ELR (cell line): ENCODE measurements at regions not wholly inside any gene's neighbourhood (a gene's known extent, or its start where the extent isn't known, plus 50 kb on each side); places are given as distances from the start of the nearest gene placed in this dataset.
"Not testable (repeated sequence)": the region's sequence is repeated elsewhere in the genome, so short reads cannot be mapped to it uniquely, and the experiment has no call there.

Experiments used
- DNase-seq: peaks from one replicate; pipeline ENCODE4 v3.0.0-alpha.2; 2015; ENCODE audit warnings: low read depth

DNA sequence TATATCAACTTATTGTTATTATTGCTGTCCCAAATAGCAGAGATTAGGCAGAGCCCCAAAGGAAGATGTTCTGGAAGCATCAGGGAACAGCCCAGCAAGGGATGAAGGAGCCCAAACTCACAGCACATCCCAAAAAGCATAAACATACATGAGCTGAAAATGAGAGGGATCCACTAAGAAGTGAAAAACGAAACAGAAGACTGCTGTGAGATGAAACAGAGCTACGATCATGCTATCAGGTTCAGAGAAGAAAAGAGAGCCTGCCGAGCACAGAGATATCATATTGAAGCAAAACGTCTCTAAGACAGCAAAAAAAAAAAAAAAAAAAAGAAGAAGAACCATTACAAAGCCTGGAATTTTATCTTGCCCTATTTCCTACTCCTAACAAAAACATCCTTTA lies 127.3 kb downstream of the ZNF608 start:
- no peak for DNase-seq

DNA sequence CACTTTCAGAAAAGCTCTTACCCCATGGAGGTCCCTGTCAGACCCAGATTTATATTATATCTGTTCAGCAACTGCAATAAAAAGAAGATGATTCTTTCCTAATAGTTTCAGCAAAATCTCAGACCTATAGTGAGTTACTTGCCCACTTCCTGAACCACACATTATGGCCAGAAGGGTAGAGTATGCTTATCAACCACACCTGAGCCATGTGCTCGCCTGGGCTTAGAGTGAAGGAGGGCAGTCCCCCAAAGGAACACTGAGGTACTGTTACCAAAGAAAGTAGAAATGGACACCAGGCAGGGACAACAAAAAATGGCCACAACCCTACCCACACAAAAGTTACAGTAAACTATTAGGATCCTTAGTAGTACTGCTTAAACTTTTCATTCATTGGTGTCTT lies 128.7 kb downstream of the ZNF608 start:
- DNase-seq, result no peak

GRCh38 chr5:124614836-124615385 lies 131.5 kb downstream of the ZNF608 start:
- DNase-seq, result no peak

DNA sequence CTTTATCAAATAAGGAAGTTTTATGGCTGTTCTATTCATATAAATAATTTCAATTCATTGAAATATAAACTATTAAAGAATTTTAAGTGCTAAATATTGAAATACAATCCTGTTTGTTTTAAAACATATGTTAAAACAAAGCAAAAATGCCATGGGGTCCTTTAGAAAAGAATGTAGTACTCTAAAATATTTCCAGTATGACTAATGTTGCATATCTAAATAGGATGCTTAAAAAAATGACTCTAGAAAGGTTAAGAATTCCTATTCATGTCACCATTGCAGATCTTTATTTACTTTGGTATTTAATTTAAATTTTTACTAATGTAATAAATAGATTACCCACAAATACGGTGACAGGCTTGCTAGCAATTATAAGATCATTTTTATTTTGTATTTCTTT lies 132.3 kb downstream of the ZNF608 start:
- peak; percentile 27 for DNase-seq

DNA sequence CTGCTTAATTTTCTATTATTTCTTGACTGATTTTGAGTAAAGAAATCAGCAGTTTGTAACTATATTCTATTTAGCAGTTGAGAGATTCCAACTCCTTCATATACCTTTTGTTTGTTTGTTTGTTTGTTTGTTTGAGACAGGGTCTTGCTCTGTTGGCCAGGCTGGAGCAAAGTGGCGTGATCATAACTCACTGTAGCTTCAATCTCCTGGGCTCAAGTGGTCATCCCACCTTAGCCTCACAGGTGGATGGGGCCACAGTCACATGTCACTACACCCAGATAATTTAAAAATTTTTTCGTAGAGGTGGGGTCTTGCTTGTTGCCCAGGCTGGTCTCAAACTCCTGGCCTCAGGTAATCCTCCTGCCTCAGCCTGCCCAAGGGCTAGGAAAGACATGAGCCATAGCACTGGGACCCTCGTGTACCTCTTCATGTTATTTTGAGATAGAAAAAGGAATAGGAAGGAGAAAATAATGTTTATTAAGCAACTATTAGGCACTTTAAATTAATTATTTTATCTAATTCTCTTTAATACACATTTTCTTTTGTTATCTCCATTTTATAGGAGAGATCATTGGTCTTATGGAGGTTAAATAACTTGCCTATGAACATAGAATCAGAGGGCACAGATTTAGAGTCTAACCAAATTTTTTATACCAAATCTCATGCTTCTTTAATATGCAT lies 133.0 kb downstream of the ZNF608 start:
- DNase-seq, result no peak

DNA sequence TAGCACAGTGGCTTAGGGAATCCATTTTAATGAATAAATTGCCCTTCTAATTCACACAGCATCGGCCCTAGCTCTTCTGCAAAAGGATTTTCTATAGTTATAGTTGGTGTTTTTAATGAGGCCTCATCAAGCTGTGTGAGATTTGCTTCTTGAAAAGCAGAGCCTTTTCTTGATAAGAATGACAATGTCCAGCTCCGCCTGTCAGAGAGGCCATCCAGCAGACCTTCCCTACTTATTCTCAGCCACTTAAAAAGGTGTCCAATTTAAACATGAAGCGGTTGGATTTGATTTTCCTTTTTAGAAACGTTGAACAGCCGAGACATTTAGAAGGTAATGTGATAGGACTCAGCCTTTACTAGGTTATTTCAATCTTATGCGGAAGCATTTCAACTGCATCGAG lies 134.4 kb downstream of the ZNF608 start:
- DNase-seq, result no peak

- not testable (repeated sequence) for DNase-seq
Measured at GRCh38 chr5:124611262-124611661, 135.2 kb downstream of the ZNF608 start.

DNA sequence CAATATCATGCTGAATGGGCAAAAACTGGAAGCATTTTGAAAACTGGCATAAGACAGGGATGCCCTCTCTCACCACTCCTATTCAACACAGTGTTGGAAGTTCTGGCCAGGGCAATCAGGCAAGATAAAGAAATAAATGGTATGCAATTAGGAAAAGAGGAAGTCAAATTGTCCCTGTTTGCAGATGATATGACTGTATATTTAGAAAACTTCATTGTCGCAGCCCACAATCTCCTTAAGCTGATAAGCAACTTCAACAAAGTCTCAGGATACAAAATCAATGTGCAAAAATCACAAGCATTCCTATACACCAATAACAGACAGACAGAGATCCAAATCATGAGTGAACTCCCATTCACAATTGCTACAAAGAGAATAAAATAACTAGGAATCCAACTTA lies 136.8 kb downstream of the ZNF608 start:
- not testable (repeated sequence) for DNase-seq

- DNase-seq, result no peak
Measured at GRCh38 chr5:124606543-124606942, 139.9 kb downstream of the ZNF608 start.

DNA sequence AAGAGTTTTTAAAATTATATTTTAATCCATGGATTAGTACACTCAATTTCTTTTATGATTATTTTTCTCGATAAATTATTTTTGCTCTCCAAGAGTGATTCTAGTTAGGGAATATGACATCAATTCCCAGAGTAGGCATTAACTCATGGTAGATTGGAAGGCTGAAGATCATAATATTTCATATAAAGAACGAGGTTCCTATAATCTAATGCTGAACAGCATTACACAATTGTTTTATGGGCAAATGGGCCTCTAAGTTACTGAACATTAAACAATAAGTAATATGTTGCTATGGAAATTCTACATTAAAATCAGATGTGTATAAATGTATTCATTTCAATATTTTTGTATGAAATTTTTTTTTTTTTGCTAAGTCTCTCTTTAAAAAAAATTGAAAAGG lies 140.3 kb downstream of the ZNF608 start:
- no peak for DNase-seq

GRCh38 chr5:124605541-124605940 lies 140.9 kb downstream of the ZNF608 start:
- no peak for DNase-seq

- no peak for DNase-seq
Measured at GRCh38 chr5:124604419-124604818, 142.0 kb downstream of the ZNF608 start.

DNA sequence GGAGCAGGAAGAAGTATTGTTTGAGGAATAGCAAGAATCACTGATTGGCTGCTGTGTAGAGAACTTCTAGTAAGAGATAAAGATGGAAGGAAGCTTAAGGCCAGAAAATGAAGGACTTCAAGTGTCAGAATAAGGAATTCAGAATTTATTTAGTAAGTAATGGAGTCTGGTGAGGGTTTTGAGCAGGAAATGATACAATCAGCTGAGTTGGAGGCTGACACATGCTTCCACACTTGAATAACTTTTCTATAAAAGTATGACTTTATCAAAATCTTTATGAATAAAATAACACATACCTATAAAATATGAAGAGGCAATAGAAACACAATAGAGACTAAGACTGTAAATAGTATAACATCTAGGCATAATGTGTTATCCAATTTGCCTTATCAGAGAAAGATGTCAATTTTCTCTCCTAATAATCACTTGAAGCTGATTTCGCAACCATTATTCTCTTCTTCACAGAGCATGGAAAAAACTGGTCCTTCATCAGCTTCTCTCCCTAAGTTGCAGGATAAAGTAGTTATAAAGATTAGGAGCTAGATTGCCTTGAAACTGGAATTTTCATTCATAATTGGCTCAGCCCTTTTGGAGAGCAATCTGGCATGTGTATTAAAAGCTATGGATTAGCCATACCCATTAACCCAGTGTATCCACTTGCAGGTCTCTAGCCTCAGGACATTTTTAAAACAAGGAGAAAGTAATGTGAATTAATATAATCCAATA lies 143.4 kb downstream of the ZNF608 start:
- no peak for DNase-seq

- DNase-seq, result no peak
Measured at GRCh38 chr5:124599028-124599973, 147.1 kb downstream of the ZNF608 start.

GRCh38 chr5:124596595-124597421 lies 149.6 kb downstream of the ZNF608 start:
- peak; percentile 73 for DNase-seq

GRCh38 chr5:124593952-124594351 lies 152.5 kb downstream of the ZNF608 start:
- DNase-seq, result no peak

DNA sequence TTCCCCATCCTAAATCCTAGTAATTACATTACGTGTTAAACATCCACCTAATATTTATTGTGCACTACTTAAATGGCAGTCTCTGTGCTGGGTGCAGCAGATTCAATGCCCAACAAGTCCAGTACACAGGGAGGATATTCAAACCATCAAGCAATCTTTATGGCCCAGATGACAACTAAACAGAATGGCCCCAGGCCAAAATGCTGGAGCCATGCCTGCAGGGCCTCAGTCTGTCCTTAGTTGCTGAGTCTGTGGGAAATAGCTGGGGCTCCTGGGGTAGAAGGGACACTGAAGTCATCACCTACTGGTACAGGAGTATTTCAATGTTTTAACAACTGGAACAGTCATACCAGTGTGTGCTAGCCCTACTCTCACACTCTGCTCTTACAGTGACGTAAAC lies 153.5 kb downstream of the ZNF608 start:
- no peak for DNase-seq

DNA sequence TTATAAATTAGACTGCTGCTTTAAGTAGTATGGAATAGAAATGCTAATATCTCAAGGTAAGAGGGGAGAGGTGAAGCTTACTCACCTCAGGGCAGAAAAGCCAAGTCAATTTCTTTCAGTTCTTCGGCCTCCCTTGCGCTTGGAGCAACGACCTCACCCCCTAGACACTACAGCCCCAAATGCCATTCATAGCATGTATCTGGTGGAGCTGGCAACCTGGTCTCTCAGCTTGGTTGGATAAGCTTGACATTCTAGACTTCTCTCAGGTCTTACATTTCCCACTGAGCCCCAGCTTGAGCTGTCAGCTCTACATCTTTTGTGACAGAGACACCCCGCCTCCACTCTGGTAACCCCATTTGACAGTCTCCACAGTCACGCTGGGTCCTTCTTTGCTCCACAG lies 154.9 kb downstream of the ZNF608 start:
- DNase-seq, result no peak

- DNase-seq, result no peak
Measured at GRCh38 chr5:124590686-124591085, 155.8 kb downstream of the ZNF608 start.

DNA sequence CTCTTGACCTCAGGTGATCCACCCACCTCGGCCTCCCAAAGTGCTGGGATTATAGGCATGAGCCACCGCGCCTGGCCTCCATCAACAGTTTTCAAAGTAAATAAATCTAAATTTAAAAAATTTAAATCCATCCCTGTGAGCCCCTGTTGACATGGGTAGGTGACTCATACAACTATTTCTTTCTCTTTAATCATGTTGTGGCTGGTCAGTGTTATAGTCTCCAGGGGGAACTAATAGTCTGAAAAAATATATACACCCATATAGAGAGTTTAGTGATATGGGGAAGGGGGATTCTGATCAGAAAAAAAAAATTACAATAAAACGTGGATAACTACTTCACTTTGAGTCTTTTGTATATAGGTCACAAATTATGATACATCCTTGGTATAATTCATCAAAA lies 159.2 kb downstream of the ZNF608 start:
- no peak for DNase-seq

- DNase-seq, result no peak
Measured at GRCh38 chr5:124584991-124585715, 161.3 kb downstream of the ZNF608 start.
